ENCODE measurements at regions not wholly inside any gene's neighbourhood (a gene's known extent, or its start where the extent isn't known, plus 50 kb on each side); places are given as distances from the start of the nearest gene placed in this dataset.
"Not testable (repeated sequence)": the region's sequence is repeated elsewhere in the genome, so short reads cannot be mapped to it uniquely, and the experiment has no call there.

GRCh38 chr2:133970641-133971040 lies 283.2 kb upstream of the MGAT5 start:
- intact Hi-C loops (cut with micrococcal nuclease): no loop called here

- intact Hi-C loops (cut with micrococcal nuclease): no loop called here
Observed at GRCh38 chr2:133972297-133972696, 281.6 kb upstream of the MGAT5 start.

GRCh38 chr2:133972786-133973185 lies 281.1 kb upstream of the MGAT5 start:
- intact Hi-C loops (cut with micrococcal nuclease): no loop called here

- intact Hi-C loops (cut with micrococcal nuclease): no loop called here
Observed at GRCh38 chr2:133974353-133974752, 279.5 kb upstream of the MGAT5 start.

GRCh38 chr2:133975135-133975534 lies 278.7 kb upstream of the MGAT5 start:
- intact Hi-C loops (cut with micrococcal nuclease): no loop called here

GRCh38 chr2:133975676-133976428 lies 278.0 kb upstream of the MGAT5 start:
- intact Hi-C loops (cut with micrococcal nuclease): no loop called here

GRCh38 chr2:133976659-133977058 lies 277.2 kb upstream of the MGAT5 start:
- intact Hi-C loops (cut with micrococcal nuclease): no loop called here

- intact Hi-C loops (cut with micrococcal nuclease): no loop called here
Observed at GRCh38 chr2:133977405-133977804, 276.5 kb upstream of the MGAT5 start.

GRCh38 chr2:133982256-133982655 lies 271.6 kb upstream of the MGAT5 start:
- intact Hi-C loops (cut with micrococcal nuclease): no loop called here

- intact Hi-C loops (cut with micrococcal nuclease): no loop called here
Observed at GRCh38 chr2:133985563-133985962, 268.3 kb upstream of the MGAT5 start.

GRCh38 chr2:133986081-133986837 lies 267.6 kb upstream of the MGAT5 start:
- intact Hi-C loops (cut with micrococcal nuclease): no loop called here

GRCh38 chr2:133986881-133987795 lies 266.7 kb upstream of the MGAT5 start:
- intact Hi-C loops (cut with micrococcal nuclease): no loop called here

- intact Hi-C loops (cut with micrococcal nuclease): no loop called here
Observed at GRCh38 chr2:133988316-133988891, 265.5 kb upstream of the MGAT5 start.

GRCh38 chr2:133991606-133992168 lies 262.2 kb upstream of the MGAT5 start:
- intact Hi-C loops (cut with micrococcal nuclease): no loop called here

- intact Hi-C loops (cut with micrococcal nuclease): no loop called here
Observed at GRCh38 chr2:133992454-133992853, 261.4 kb upstream of the MGAT5 start.

GRCh38 chr2:133993160-133993559 lies 260.7 kb upstream of the MGAT5 start:
- intact Hi-C loops (cut with micrococcal nuclease): no loop called here

- intact Hi-C loops (cut with micrococcal nuclease): not testable (repeated sequence)
Observed at GRCh38 chr2:133998726-133999125, 255.1 kb upstream of the MGAT5 start.

- intact Hi-C loops (cut with micrococcal nuclease): no loop called here
Observed at GRCh38 chr2:134002391-134002790, 251.5 kb upstream of the MGAT5 start.

GRCh38 chr2:134002921-134003320 lies 251.0 kb upstream of the MGAT5 start:
- intact Hi-C loops (cut with micrococcal nuclease): no loop called here

- intact Hi-C loops (cut with micrococcal nuclease): no loop called here
Observed at GRCh38 chr2:134004467-134004866, 249.4 kb upstream of the MGAT5 start.

- intact Hi-C loops (cut with micrococcal nuclease): no loop called here
Observed at GRCh38 chr2:134008837-134009236, 245.0 kb upstream of the MGAT5 start.
